HTR-8/SVneo (cell line): ENCODE measurements at regions not wholly inside any gene's neighbourhood (a gene's known extent, or its start where the extent isn't known, plus 50 kb on each side); places are given as distances from the start of the nearest gene placed in this dataset.
"Not testable (repeated sequence)": the region's sequence is repeated elsewhere in the genome, so short reads cannot be mapped to it uniquely, and the experiment has no call there.

Source experiments
- DNase-seq: peaks from one replicate; pipeline ENCODE4 v3.0.0; 2011; ENCODE audit warnings: low spot score, mixed read lengths; ENCODE audit not compliant: insufficient read length
- FAIRE-seq: peaks from 2 replicates; lab custom pipeline; 2011; peaks lifted over from hg19 to GRCh38; lab: Jason Lieb, UNC

- DNase-seq: no peak
- no peak for FAIRE-seq
Measured at GRCh38 chr5:67549947-67550346, 353.3 kb upstream of the CD180 start.

GRCh38 chr5:67549296-67549618, 352.7 kb upstream of the CD180 start:
- DNase-seq (no peak), FAIRE-seq (no peak)

- no peak for FAIRE-seq
- no peak for DNase-seq
Measured at GRCh38 chr5:67548520-67549295, 352.1 kb upstream of the CD180 start.

GRCh38 chr5:67547682-67548081, 351.1 kb upstream of the CD180 start:
- no peak for FAIRE-seq

GRCh38 chr5:67544942-67545341, 348.3 kb upstream of the CD180 start:
- not testable (repeated sequence) for DNase-seq, FAIRE-seq

More at GRCh38 chr5:67547682-67548081, 351.1 kb upstream of the CD180 start:
- DNase-seq: no peak

GRCh38 chr5:67543720-67544270, 347.2 kb upstream of the CD180 start:
- DNase-seq: no peak
- no peak for FAIRE-seq

- no peak for FAIRE-seq
Measured at GRCh38 chr5:67542479-67542878, 345.9 kb upstream of the CD180 start.

GRCh38 chr5:67541875-67542274, 345.3 kb upstream of the CD180 start:
- FAIRE-seq (no peak), DNase-seq (no peak)

More at GRCh38 chr5:67542479-67542878, 345.9 kb upstream of the CD180 start:
- DNase-seq: no peak

GRCh38 chr5:67538855-67539506, 342.4 kb upstream of the CD180 start:
- FAIRE-seq: no peak
- no peak for DNase-seq

GRCh38 chr5:67537439-67538148, 341.0 kb upstream of the CD180 start:
- FAIRE-seq: no peak
- DNase-seq: no peak

GRCh38 chr5:67536866-67537265, 340.3 kb upstream of the CD180 start:
- no peak for DNase-seq

GRCh38 chr5:67530609-67531255, 334.1 kb upstream of the CD180 start:
- FAIRE-seq (no peak), DNase-seq (no peak)

More at GRCh38 chr5:67536866-67537265, 340.3 kb upstream of the CD180 start:
- FAIRE-seq: no peak

GRCh38 chr5:67528953-67529352, 332.4 kb upstream of the CD180 start:
- FAIRE-seq (no peak), DNase-seq (no peak)

- DNase-seq: no peak
- no peak for FAIRE-seq
Measured at GRCh38 chr5:67526793-67527192, 330.2 kb upstream of the CD180 start.

GRCh38 chr5:67520161-67520908, 323.7 kb upstream of the CD180 start:
- FAIRE-seq (no peak), DNase-seq (no peak)

- DNase-seq (no peak), FAIRE-seq (no peak)
Measured at GRCh38 chr5:67518227-67518626, 321.6 kb upstream of the CD180 start.

- FAIRE-seq (no peak), DNase-seq (no peak)
Measured at GRCh38 chr5:67516948-67517565, 320.5 kb upstream of the CD180 start.

GRCh38 chr5:67515762-67516161, 319.2 kb upstream of the CD180 start:
- FAIRE-seq (no peak), DNase-seq (no peak)

GRCh38 chr5:67515020-67515689, 318.6 kb upstream of the CD180 start:
- DNase-seq: no peak
- no peak for FAIRE-seq
